DOHH2 (cell line): ENCODE measurements at regions not wholly inside any gene's neighbourhood (a gene's known extent, or its start where the extent isn't known, plus 50 kb on each side); places are given as distances from the start of the nearest gene placed in this dataset.

ENCODE experiments used
- H3F3A ChIP-seq: fragments of 200-600 bp; sonication (generic), shearing (Covaris generic); 2 replicates; pipeline ENCODE4 v1.6.0; 2016; ENCODE audit warnings: antibody characterized with exemption, mild to moderate bottlenecking; ENCODE audit not compliant: control insufficient read depth, insufficient read depth
- H3K27ac ChIP-seq: fragments of 200-600 bp; sonication (generic); 2 replicates; pipeline ENCODE4 v1.5.1; 2014; ENCODE audit warnings: low read depth, mild to moderate bottlenecking, low read length, moderate library complexity
- H3K27me3 ChIP-seq: fragments of 200-600 bp; sonication (generic); 2 replicates; pipeline ENCODE4 v1.6.1; 2014; ENCODE audit warnings: mild to moderate bottlenecking, low read length, mixed read lengths; ENCODE audit not compliant: control insufficient read depth
- H3K36me3 ChIP-seq: fragments of 200-600 bp; sonication (generic); 2 replicates; pipeline ENCODE4 v1.6.1; 2014; ENCODE audit warnings: mild to moderate bottlenecking, low read length, moderate library complexity, mixed read lengths; ENCODE audit not compliant: control insufficient read depth
- H3K4me1 ChIP-seq: fragments of 200-600 bp; sonication (generic); 2 replicates; pipeline ENCODE4 v1.6.1; 2014; ENCODE audit warnings: mild to moderate bottlenecking, low read length, mixed read lengths; ENCODE audit not compliant: control insufficient read depth
- H3K4me2 ChIP-seq: fragments of 200-600 bp; sonication (generic); 2 replicates; pipeline ENCODE4 v1.6.0; 2014; ENCODE audit warnings: mild to moderate bottlenecking, low read length, moderate library complexity
- H3K4me3 ChIP-seq: fragments of 200-600 bp; sonication (generic); 2 replicates; pipeline ENCODE4 v1.5.1; 2014; ENCODE audit warnings: mild to moderate bottlenecking, low read length, mixed read lengths
- H3K79me2 ChIP-seq: fragments of 200-600 bp; sonication (generic); 2 replicates; pipeline ENCODE4 v1.6.1; 2014; ENCODE audit warnings: mild to moderate bottlenecking, low read length, mixed read lengths; ENCODE audit not compliant: control insufficient read depth
- H3K9me2 ChIP-seq: fragments of 200-600 bp; sonication (generic); replicated peaks from 2 replicates; pipeline ENCODE4 v1.6.1; 2014; ENCODE audit warnings: mild to moderate bottlenecking, low read length, mixed read lengths; ENCODE audit not compliant: control insufficient read depth
- H3K9me3 ChIP-seq: fragments of 200-600 bp; sonication (generic); 2 replicates; pipeline ENCODE4 v1.6.1; 2014; ENCODE audit warnings: antibody characterized with exemption, low read length, mixed read lengths; ENCODE audit not compliant: control insufficient read depth, insufficient read depth
- H4K20me1 ChIP-seq: fragments of 200-600 bp; sonication (generic); 2 replicates; pipeline ENCODE4 v1.6.0; 2014; ENCODE audit warnings: low read depth, mild to moderate bottlenecking, antibody characterized with exemption, low read length, moderate library complexity; ENCODE audit not compliant: control insufficient read depth, insufficient read depth
- CTCF ChIP-seq: fragments of 200-600 bp; sonication (generic); IDR thresholded peaks from one replicate; pipeline ENCODE4 v1.5.1; 2014; ENCODE audit warnings: antibody characterized with exemption, mild to moderate bottlenecking, low read depth, low read length; ENCODE audit not compliant: poor library complexity, severe bottlenecking
- EZH2phosphoT487 ChIP-seq: fragments of 200-600 bp; sonication (generic); IDR thresholded peaks from 2 replicates; pipeline ENCODE4 v1.6.1; 2017; ENCODE audit warnings: borderline replicate concordance, mild to moderate bottlenecking, antibody characterized with exemption, low read length, moderate library complexity, mixed read lengths

GRCh38 chr14:81723956-81724355 is 190.3 kb upstream of the SEL1L start:
- no peaks in the 10 kb centered on the region for H3K79me2 ChIP-seq
- H3K9me2 ChIP-seq: no peaks in the 10 kb centered on the region; the same call in none of the 2 replicates
- no peaks in the 10 kb centered on the region for H3K27me3 ChIP-seq
- H3K27ac ChIP-seq: no peak overlapping the region
- no peak overlapping the region for H3K4me2 ChIP-seq
- H3K4me1 ChIP-seq: no peaks in the 10 kb centered on the region
- no peaks in the 10 kb centered on the region for H4K20me1 ChIP-seq
- no peaks in the 10 kb centered on the region for H3K9me3 ChIP-seq
- no peaks in the 10 kb centered on the region for H3K36me3 ChIP-seq
- H3K4me3 ChIP-seq: no peak overlapping the region
- no peak for TF ChIP-seq EZH2phosphoT487
- no peak for TF ChIP-seq CTCF
- no peaks in the 10 kb centered on the region for H3F3A ChIP-seq

GRCh38 chr14:81727218-81727617 is 193.6 kb upstream of the SEL1L start:
- Histone ChIP-seq H3K4me1 (no peaks in the 10 kb centered on the region), H3K36me3 (no peaks in the 10 kb centered on the region), H3K9me2 (no peaks in the 10 kb centered on the region; the same call in none of the 2 replicates), H3K4me3 (no peak overlapping the region), H3K4me2 (no peak overlapping the region), H3K27me3 (no peaks in the 10 kb centered on the region), H3K9me3 (no peaks in the 10 kb centered on the region), H3K27ac (no peak overlapping the region), H3K79me2 (no peaks in the 10 kb centered on the region), H4K20me1 (no peaks in the 10 kb centered on the region), H3F3A (no peaks in the 10 kb centered on the region)
- TF ChIP-seq CTCF: no peak
- no peak for TF ChIP-seq EZH2phosphoT487

- no peaks in the 10 kb centered on the region for H3K27me3 ChIP-seq
- no peaks in the 10 kb centered on the region for H3K4me1 ChIP-seq
- no peaks in the 10 kb centered on the region for H3K9me3 ChIP-seq
- no peaks in the 10 kb centered on the region for H3K36me3 ChIP-seq
- H3F3A ChIP-seq: no peaks in the 10 kb centered on the region
- no peaks in the 10 kb centered on the region for H4K20me1 ChIP-seq
- no peaks in the 10 kb centered on the region for H3K79me2 ChIP-seq
- H3K9me2 ChIP-seq: no peaks in the 10 kb centered on the region; the same call in none of the 2 replicates
- no peak overlapping the region for H3K4me2 ChIP-seq
- TF ChIP-seq EZH2phosphoT487 (no peak), CTCF (no peak)
- H3K27ac ChIP-seq: no peak overlapping the region
- H3K4me3 ChIP-seq: no peak overlapping the region
Measured at GRCh38 chr14:81728447-81728846, 194.8 kb upstream of the SEL1L start.

- no peaks in the 10 kb centered on the region for H3K79me2 ChIP-seq
- H3K4me2 ChIP-seq: no peak overlapping the region
- H3K36me3 ChIP-seq: no peaks in the 10 kb centered on the region
- H3K27me3 ChIP-seq: no peaks in the 10 kb centered on the region
- H3K4me3 ChIP-seq: no peak overlapping the region
- H4K20me1 ChIP-seq: no peaks in the 10 kb centered on the region
- H3K9me2 ChIP-seq: no peaks in the 10 kb centered on the region; the same call in none of the 2 replicates
- H3K9me3 ChIP-seq: no peaks in the 10 kb centered on the region
- no peak overlapping the region for H3K27ac ChIP-seq
- no peaks in the 10 kb centered on the region for H3K4me1 ChIP-seq
- no peaks in the 10 kb centered on the region for H3F3A ChIP-seq
- no peak for TF ChIP-seq CTCF
- TF ChIP-seq EZH2phosphoT487: no peak
Measured at GRCh38 chr14:81729622-81730021, 196.0 kb upstream of the SEL1L start.
